ENCODE measurements at regions not wholly inside any gene's neighbourhood (a gene's known extent, or its start where the extent isn't known, plus 50 kb on each side); places are given as distances from the start of the nearest gene placed in this dataset.

DNA sequence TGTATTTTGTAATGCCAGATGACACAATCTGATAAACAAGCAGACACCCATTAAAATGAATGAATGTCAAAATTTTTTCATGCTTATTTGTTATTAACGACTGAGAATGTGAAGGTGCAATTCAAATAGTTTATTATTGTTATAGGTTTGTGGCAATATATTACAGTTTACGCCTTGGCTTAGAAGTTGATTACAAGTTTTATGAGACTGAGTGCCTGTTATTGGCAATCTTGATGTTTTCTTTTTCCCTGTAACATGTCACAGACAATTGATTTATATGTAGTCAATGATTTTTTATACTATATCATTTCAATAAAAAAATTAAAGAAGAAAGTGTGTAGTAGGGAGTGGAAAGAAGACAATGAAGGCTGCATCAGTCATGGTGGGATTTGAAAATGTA, 144.1 kb upstream of the EEF1E1 start:
- TF ChIP-seq, protein P1, sequence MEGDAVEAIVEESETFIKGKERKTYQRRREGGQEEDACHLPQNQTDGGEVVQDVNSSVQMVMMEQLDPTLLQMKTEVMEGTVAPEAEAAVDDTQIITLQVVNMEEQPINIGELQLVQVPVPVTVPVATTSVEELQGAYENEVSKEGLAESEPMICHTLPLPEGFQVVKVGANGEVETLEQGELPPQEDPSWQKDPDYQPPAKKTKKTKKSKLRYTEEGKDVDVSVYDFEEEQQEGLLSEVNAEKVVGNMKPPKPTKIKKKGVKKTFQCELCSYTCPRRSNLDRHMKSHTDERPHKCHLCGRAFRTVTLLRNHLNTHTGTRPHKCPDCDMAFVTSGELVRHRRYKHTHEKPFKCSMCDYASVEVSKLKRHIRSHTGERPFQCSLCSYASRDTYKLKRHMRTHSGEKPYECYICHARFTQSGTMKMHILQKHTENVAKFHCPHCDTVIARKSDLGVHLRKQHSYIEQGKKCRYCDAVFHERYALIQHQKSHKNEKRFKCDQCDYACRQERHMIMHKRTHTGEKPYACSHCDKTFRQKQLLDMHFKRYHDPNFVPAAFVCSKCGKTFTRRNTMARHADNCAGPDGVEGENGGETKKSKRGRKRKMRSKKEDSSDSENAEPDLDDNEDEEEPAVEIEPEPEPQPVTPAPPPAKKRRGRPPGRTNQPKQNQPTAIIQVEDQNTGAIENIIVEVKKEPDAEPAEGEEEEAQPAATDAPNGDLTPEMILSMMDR (conservative IDR thresholded peaks at IDR 0.05) = no peak
- no peak for TF ChIP-seq EZH2 (IDR thresholded peaks at IDR 0.05; ENCODE audit: low read depth)
